HCT116 (cell line): ENCODE measurements at regions not wholly inside any gene's neighbourhood (a gene's known extent, or its start where the extent isn't known, plus 50 kb on each side); places are given as distances from the start of the nearest gene placed in this dataset.
"Not testable (repeated sequence)": the region's sequence is repeated elsewhere in the genome, so short reads cannot be mapped to it uniquely, and the experiment has no call there.

ENCODE experiments used
- ATAC-seq: fragments of 200-7000 bp; cut with Tn5 transposase; 2 replicates; pipeline ENCODE4 v1.9.1; 2020; ENCODE audit warnings: mild to moderate bottlenecking, moderate library complexity
- BruUV-seq: library from RNA; stranded (reverse); fragments of 400-500 nt; replicated peaks from 2 replicates; lab custom pipeline; 2021; lab: Mats Ljungman, UMichigan
- CTCF ChIA-PET: fragments of 300-600 bp; sonication (Branson Sonifier 250); formaldehyde crosslinking; loops from one replicate; lab custom pipeline; 2021; ENCODE audit warnings: antibody characterized with exemption; lab: Charles Lee
- POLR2A ChIA-PET: fragments of 300-600, 350-600 bp; sonication (Branson Sonifier 250); formaldehyde crosslinking; loops from one replicate; lab custom pipeline; 2021; ENCODE audit warnings: antibody characterized with exemption; lab: Charles Lee
- RAD21 ChIA-PET, 2 experiments: fragments of 300-600 bp; sonication (Branson Sonifier 250); formaldehyde crosslinking; loops; one replicate each; lab custom pipeline; 2023; ENCODE audit warnings: low total read pairs in 2 of 2; ENCODE audit not compliant: uncharacterized antibody in 2 of 2, unreplicated experiment in 2 of 2, low non-redundant PET in 1 of 2; lab: Charles Lee
- DNase-seq: peaks from one replicate; pipeline ENCODE4 v3.0.0-alpha.2; 2010; ENCODE audit warnings: low read depth, low spot score
- H2AFZ ChIP-seq: fragments of 200-600 bp; shearing (Covaris generic), sonication (generic); 2 replicates; pipeline ENCODE4 v1.6.1; 2017; ENCODE audit warnings: low read depth, mixed run types, mixed read lengths, antibody characterized with exemption, low read length; ENCODE audit not compliant: poor library complexity, severe bottlenecking
- H3K27ac ChIP-seq: 2 replicates; pipeline ENCODE4 v1.5.1; 2012; ENCODE audit warnings: low read depth, low read length
- H3K27me3 ChIP-seq: fragments of 200-600 bp; sonication (generic); 2 replicates; pipeline ENCODE4 v1.6.1; 2016; ENCODE audit warnings: mixed run types, low read length, mixed read lengths; ENCODE audit not compliant: insufficient read depth
- H3K36me3 ChIP-seq, 2 experiments: fragments of 200-500 bp in 1 of 2; fragments of 200-600 bp in 1 of 2; sonication (Bioruptor generic) in 1 of 2; sonication (generic) in 1 of 2; 2 replicates each; pipeline versions ENCODE4 v1.5.1 to v1.6.1; 2014 to 2016; ENCODE audit warnings: low read length in 2 of 2, inconsistent platforms in 1 of 2, mixed read lengths in 1 of 2, mixed run types in 1 of 2; ENCODE audit not compliant: insufficient read depth in 2 of 2, control insufficient read depth in 1 of 2
- H3K4me1 ChIP-seq, 2 experiments: fragments of 200-600 bp in 1 of 2; sonication (generic) in 1 of 2; 2 replicates each; pipeline versions ENCODE4 v1.5.1 to v1.6.1; 2012 to 2017; ENCODE audit warnings: low read length in 2 of 2, inconsistent platforms in 1 of 2, mild to moderate bottlenecking in 1 of 2, mixed read lengths in 1 of 2, mixed run types in 1 of 2, moderate library complexity in 1 of 2; ENCODE audit not compliant: insufficient read depth in 2 of 2, control insufficient read depth in 1 of 2
- H3K4me2 ChIP-seq: fragments of 200-600 bp; sonication (generic); 2 replicates; pipeline ENCODE4 v1.6.1; 2017; ENCODE audit warnings: mixed run types, low read length, mixed read lengths
- H3K4me3 ChIP-seq, 2 experiments: fragments of 200-600 bp in 1 of 2; sonication (generic) in 1 of 2; replicated peaks in 1 of 2; 2 replicates each; pipeline ENCODE4 v1.5.1; 2011 to 2016; ENCODE audit warnings: low read length in 2 of 2, control low read depth in 1 of 2, low read depth in 1 of 2, mild to moderate bottlenecking in 1 of 2, mixed read lengths in 1 of 2, mixed run types in 1 of 2
- H3K79me2 ChIP-seq: fragments of 200-600 bp; sonication (generic); 2 replicates; pipeline ENCODE4 v1.6.1; 2017; ENCODE audit warnings: mild to moderate bottlenecking, mixed run types, low read length, moderate library complexity, mixed read lengths; ENCODE audit not compliant: insufficient read depth
- H3K9ac ChIP-seq: fragments of 200-600 bp; sonication (generic); 2 replicates; pipeline ENCODE4 v1.6.1; 2016; ENCODE audit warnings: low read length, mixed read lengths
- H3K9me2 ChIP-seq: fragments of 200-600 bp; sonication (generic), shearing (Covaris generic); 2 replicates; pipeline ENCODE4 v1.6.1; 2017; ENCODE audit warnings: mixed run types, mild to moderate bottlenecking, moderate library complexity; ENCODE audit not compliant: insufficient read depth
- H3K9me3 ChIP-seq, 2 experiments: fragments of 200-500 bp in 1 of 2; fragments of 200-600 bp in 1 of 2; sonication (Bioruptor generic) in 1 of 2; sonication (generic) in 1 of 2; 2 replicates each; pipeline ENCODE4 v1.6.1; 2014 to 2017; ENCODE audit warnings: low read length in 2 of 2, mixed read lengths in 2 of 2, inconsistent platforms in 1 of 2, low read depth in 1 of 2, mild to moderate bottlenecking in 1 of 2, mixed run types in 1 of 2, moderate library complexity in 1 of 2; ENCODE audit not compliant: control insufficient read depth in 1 of 2, insufficient read depth in 1 of 2
- H4K20me1 ChIP-seq: fragments of 200-600 bp; sonication (generic), shearing (Covaris generic); 2 replicates; pipeline ENCODE4 v1.6.1; 2017; ENCODE audit warnings: mixed run types, mild to moderate bottlenecking, moderate library complexity; ENCODE audit not compliant: insufficient read depth
- CEBPB ChIP-seq: IDR thresholded peaks from 2 replicates; pipeline ENCODE4 v1.6.1; 2012; ENCODE audit warnings: low read depth
- EGR1 ChIP-seq: IDR thresholded peaks from 2 replicates; pipeline ENCODE4 v1.6.1; 2012; ENCODE audit warnings: low read depth
- ELF1 ChIP-seq: IDR thresholded peaks from 2 replicates; pipeline ENCODE4 v1.6.1; 2012; ENCODE audit warnings: low read depth, borderline replicate concordance
- EZH2phosphoT487 ChIP-seq: fragments of 200-600 bp; IDR thresholded peaks from 2 replicates; pipeline ENCODE4 v1.6.1; 2018; ENCODE audit warnings: antibody characterized with exemption, borderline replicate concordance
- FOSL1 ChIP-seq: IDR thresholded peaks from 2 replicates; pipeline ENCODE4 v1.6.1; 2012; ENCODE audit warnings: low read depth
- JUND ChIP-seq: IDR thresholded peaks from 2 replicates; pipeline ENCODE4 v1.6.1; 2012
- POLR2A ChIP-seq: IDR thresholded peaks from 2 replicates; pipeline ENCODE4 v1.7.0; 2011; ENCODE audit warnings: borderline replicate concordance; ENCODE audit not compliant: insufficient read depth, insufficient read length; ENCODE audit errors: extremely low read depth
- POLR2AphosphoS5 ChIP-seq: IDR thresholded peaks from 2 replicates; pipeline ENCODE4 v1.6.1; 2011; ENCODE audit warnings: mild to moderate bottlenecking, low read depth, low read length, moderate library complexity
- RAD21 ChIP-seq: IDR thresholded peaks from 2 replicates; pipeline ENCODE4 v1.6.1; 2012; ENCODE audit warnings: low read depth, mild to moderate bottlenecking
- SIN3A ChIP-seq: IDR thresholded peaks from 2 replicates; pipeline ENCODE4 v1.6.1; 2012; ENCODE audit warnings: low read depth
- SRF ChIP-seq: IDR thresholded peaks from 2 replicates; pipeline ENCODE4 v1.6.1; 2012; ENCODE audit warnings: low read depth
- TCF7L2 ChIP-seq: IDR thresholded peaks from 2 replicates; pipeline ENCODE4 v1.7.0; 2011; ENCODE audit warnings: borderline replicate concordance, inconsistent platforms; ENCODE audit not compliant: insufficient read depth, insufficient read length; ENCODE audit errors: extremely low read depth
- YY1 ChIP-seq: IDR thresholded peaks from 2 replicates; pipeline ENCODE4 v1.6.1; 2011; ENCODE audit warnings: low read length, low read depth, moderate library complexity, mild to moderate bottlenecking; ENCODE audit not compliant: insufficient replicate concordance; ENCODE audit errors: extremely low read depth
- ZFX ChIP-seq: fragments of 450-650 bp; IDR thresholded peaks from 2 replicates; pipeline ENCODE4 v1.6.1; 2017
- intact Hi-C: fragments of 100-400 bp; cut with micrococcal nuclease; formaldehyde crosslinking; loops from 2 replicates; pipeline ENCODE4 v1.10.0; 2022
- TF ChIP-seq, protein P1 (sequence below): IDR thresholded peaks from 2 replicates; pipeline ENCODE4 v1.6.1; 2012
- TF ChIP-seq, protein P2 (sequence below): IDR thresholded peaks from 2 replicates; pipeline ENCODE4 v1.6.1; 2012; ENCODE audit warnings: low read depth
- TF ChIP-seq, protein P3 (sequence below), 3 experiments: fragments of 200-600 bp in 1 of 3; sonication (generic) in 1 of 3; IDR thresholded peaks in 2 of 3; conservative IDR thresholded peaks in 1 of 3; 2 replicates each; pipeline ENCODE4 v1.5.1; 2012 to 2017; ENCODE audit warnings: low read depth in 2 of 3, low read length in 2 of 3, antibody characterized with exemption in 1 of 3, borderline replicate concordance in 1 of 3, control low read depth in 1 of 3, mild to moderate bottlenecking in 1 of 3, mixed read lengths in 1 of 3, mixed run types in 1 of 3, moderate library complexity in 1 of 3; ENCODE audit not compliant: insufficient read depth in 1 of 3

DNA sequence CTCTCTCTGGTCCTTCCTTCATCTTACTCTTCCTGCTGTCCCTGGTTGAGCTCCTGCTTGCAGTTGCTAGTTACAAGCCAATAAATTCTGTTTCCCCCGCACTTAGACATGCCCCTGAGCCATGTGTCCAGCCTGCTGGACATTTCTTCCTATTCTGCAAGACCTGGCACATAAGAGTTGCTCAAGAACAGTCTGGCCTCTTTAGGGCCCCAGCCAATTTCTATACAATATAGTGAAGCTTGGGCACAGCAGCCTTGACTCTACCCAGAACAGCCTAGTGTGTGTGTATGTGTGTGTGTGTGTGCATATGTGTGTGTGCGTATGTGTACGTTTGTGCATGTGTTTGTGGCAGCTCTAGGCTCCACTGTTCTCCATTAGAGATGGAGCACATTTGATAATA is 276.0 kb downstream of the CYRIA start:
- Histone ChIP-seq H3K9me2 (no peaks in the 10 kb centered on the region), H3K27ac (no peak overlapping the region), H3K4me1 (no peaks in the 10 kb centered on the region), H3K79me2 (no peaks in the 10 kb centered on the region), H3K4me2 (no peak overlapping the region), H3K4me3 (no peak overlapping the region), H4K20me1 (no peaks in the 10 kb centered on the region), H2AFZ (no peak overlapping the region), H3K9ac (no peak overlapping the region), H3K9me3 (no peaks in the 10 kb centered on the region), H3K27me3 (no peaks in the 10 kb centered on the region), H3K36me3 (no peaks in the 10 kb centered on the region)
- ChIA-PET RAD21 (no interaction called here), POLR2A (no interaction called here), CTCF (no interaction called here)
- no peak for TF ChIP-seq EZH2phosphoT487
- TF ChIP-seq, protein P1, sequence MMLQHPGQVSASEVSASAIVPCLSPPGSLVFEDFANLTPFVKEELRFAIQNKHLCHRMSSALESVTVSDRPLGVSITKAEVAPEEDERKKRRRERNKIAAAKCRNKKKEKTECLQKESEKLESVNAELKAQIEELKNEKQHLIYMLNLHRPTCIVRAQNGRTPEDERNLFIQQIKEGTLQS = no peak
- TF ChIP-seq CEBPB = no peak
- TF ChIP-seq SIN3A = no peak
- TF ChIP-seq YY1 = no peak
- TF ChIP-seq, protein P2, sequence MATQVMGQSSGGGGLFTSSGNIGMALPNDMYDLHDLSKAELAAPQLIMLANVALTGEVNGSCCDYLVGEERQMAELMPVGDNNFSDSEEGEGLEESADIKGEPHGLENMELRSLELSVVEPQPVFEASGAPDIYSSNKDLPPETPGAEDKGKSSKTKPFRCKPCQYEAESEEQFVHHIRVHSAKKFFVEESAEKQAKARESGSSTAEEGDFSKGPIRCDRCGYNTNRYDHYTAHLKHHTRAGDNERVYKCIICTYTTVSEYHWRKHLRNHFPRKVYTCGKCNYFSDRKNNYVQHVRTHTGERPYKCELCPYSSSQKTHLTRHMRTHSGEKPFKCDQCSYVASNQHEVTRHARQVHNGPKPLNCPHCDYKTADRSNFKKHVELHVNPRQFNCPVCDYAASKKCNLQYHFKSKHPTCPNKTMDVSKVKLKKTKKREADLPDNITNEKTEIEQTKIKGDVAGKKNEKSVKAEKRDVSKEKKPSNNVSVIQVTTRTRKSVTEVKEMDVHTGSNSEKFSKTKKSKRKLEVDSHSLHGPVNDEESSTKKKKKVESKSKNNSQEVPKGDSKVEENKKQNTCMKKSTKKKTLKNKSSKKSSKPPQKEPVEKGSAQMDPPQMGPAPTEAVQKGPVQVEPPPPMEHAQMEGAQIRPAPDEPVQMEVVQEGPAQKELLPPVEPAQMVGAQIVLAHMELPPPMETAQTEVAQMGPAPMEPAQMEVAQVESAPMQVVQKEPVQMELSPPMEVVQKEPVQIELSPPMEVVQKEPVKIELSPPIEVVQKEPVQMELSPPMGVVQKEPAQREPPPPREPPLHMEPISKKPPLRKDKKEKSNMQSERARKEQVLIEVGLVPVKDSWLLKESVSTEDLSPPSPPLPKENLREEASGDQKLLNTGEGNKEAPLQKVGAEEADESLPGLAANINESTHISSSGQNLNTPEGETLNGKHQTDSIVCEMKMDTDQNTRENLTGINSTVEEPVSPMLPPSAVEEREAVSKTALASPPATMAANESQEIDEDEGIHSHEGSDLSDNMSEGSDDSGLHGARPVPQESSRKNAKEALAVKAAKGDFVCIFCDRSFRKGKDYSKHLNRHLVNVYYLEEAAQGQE = no peak
- TF ChIP-seq FOSL1 = no peak
- TF ChIP-seq TCF7L2 = no peak
- no peak for TF ChIP-seq POLR2A
- no peak for TF ChIP-seq SRF
- TF ChIP-seq EGR1 = no peak
- TF ChIP-seq ZFX = no peak
- no peak for TF ChIP-seq RAD21
- no peak for TF ChIP-seq JUND
- TF ChIP-seq POLR2AphosphoS5 = no peak
- no peak for TF ChIP-seq ELF1
- TF ChIP-seq, protein P3, sequence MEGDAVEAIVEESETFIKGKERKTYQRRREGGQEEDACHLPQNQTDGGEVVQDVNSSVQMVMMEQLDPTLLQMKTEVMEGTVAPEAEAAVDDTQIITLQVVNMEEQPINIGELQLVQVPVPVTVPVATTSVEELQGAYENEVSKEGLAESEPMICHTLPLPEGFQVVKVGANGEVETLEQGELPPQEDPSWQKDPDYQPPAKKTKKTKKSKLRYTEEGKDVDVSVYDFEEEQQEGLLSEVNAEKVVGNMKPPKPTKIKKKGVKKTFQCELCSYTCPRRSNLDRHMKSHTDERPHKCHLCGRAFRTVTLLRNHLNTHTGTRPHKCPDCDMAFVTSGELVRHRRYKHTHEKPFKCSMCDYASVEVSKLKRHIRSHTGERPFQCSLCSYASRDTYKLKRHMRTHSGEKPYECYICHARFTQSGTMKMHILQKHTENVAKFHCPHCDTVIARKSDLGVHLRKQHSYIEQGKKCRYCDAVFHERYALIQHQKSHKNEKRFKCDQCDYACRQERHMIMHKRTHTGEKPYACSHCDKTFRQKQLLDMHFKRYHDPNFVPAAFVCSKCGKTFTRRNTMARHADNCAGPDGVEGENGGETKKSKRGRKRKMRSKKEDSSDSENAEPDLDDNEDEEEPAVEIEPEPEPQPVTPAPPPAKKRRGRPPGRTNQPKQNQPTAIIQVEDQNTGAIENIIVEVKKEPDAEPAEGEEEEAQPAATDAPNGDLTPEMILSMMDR (IDR thresholded peaks at IDR 0.05 in 2 of 3, conservative IDR thresholded peaks at IDR 0.05 in 1 of 3; ENCODE audit: borderline replicate concordance in 1 of 3, insufficient read depth in 1 of 3, low read depth in 2 of 3, low read length in 2 of 3) = no peak
- BruUV-seq = no TSS peak
- DNase-seq = no peak
- intact Hi-C loops = no loop called here
- ATAC-seq = no peak

DNA sequence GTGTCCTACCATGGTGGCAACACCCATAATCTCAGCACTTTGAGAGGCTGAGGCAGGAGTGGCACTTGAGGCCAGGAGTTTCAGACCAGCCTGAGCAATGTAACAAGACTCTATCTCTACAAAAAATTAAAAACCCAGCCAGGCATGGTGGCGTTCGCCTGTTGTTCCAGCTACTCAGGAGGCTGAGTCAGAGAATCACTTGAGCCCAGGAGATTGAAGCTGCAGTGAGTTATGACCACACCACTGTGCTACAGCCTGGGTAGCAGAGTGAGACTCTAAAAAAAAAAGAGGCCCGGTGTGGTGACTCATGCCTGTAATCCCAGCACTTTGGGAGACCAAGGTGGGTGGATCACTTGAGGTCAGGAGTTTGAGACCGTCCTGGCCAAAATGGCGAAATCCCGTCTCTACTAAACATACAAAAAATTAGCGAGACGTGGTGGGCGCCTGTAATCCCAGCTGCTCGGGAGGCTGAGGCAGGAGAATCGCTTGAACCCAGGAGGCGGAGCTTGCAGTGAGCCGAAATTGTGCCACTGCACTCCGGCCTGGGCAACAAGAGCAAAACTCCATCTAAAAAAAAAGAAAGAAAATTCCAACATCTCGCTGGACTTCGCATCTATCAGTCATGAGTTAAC is 277.3 kb downstream of the CYRIA start:
- H3K27me3 ChIP-seq, ATAC-seq, H4K20me1 ChIP-seq, intact Hi-C loops, H3K9ac ChIP-seq, H3K4me3 ChIP-seq, H3K79me2 ChIP-seq, H3K4me2 ChIP-seq, BruUV-seq, H3K9me2 ChIP-seq, DNase-seq, H3K36me3 ChIP-seq, H2AFZ ChIP-seq, POLR2A ChIA-PET, H3K27ac ChIP-seq, H3K4me1 ChIP-seq, H3K9me3 ChIP-seq, CTCF ChIA-PET, RAD21 ChIA-PET: not testable (repeated sequence)
